Endothelial cell of umbilical vein (primary cell): ENCODE measurements at regions not wholly inside any gene's neighbourhood (a gene's known extent, or its start where the extent isn't known, plus 50 kb on each side); places are given as distances from the start of the nearest gene placed in this dataset.

ENCODE experiments used
- EZH2 ChIP-seq: IDR thresholded peaks from 2 replicates; pipeline ENCODE4 v1.6.1; 2012; ENCODE audit warnings: borderline replicate concordance, low read depth, mild to moderate bottlenecking, moderate library complexity, low read length, inconsistent platforms; ENCODE audit not compliant: severe bottlenecking
- FOS ChIP-seq: IDR thresholded peaks from 2 replicates; pipeline ENCODE4 v1.6.1; 2011; ENCODE audit warnings: mild to moderate bottlenecking, low read length, moderate library complexity, borderline replicate concordance; ENCODE audit not compliant: insufficient read depth
- MYC ChIP-seq: IDR thresholded peaks from one replicate; pipeline ENCODE4 v1.6.1; 2011; ENCODE audit warnings: mild to moderate bottlenecking, low read depth, low read length
- POLR2A ChIP-seq: IDR thresholded peaks from 2 replicates; pipeline ENCODE4 v1.6.1; 2012; ENCODE audit warnings: low read depth, mild to moderate bottlenecking, control low read depth, low read length
- POLR2AphosphoS5 ChIP-seq: IDR thresholded peaks from 2 replicates; pipeline ENCODE4 v1.6.1; 2012; ENCODE audit warnings: low read depth, mild to moderate bottlenecking, control low read depth, low read length, moderate library complexity; ENCODE audit not compliant: insufficient read depth
- TF ChIP-seq, protein P1 (sequence below), 2 donors: IDR thresholded peaks; 1 replicate in 1 of 2; 2 replicates in 1 of 2; pipeline ENCODE4 v1.5.1; 2011; ENCODE audit warnings: low read length in 2 of 2, mild to moderate bottlenecking in 2 of 2, moderate library complexity in 2 of 2, control low read depth in 1 of 2, inconsistent platforms in 1 of 2, low read depth in 1 of 2; ENCODE audit not compliant: insufficient read depth in 1 of 2; ENCODE audit errors: extremely low read depth in 1 of 2

DNA sequence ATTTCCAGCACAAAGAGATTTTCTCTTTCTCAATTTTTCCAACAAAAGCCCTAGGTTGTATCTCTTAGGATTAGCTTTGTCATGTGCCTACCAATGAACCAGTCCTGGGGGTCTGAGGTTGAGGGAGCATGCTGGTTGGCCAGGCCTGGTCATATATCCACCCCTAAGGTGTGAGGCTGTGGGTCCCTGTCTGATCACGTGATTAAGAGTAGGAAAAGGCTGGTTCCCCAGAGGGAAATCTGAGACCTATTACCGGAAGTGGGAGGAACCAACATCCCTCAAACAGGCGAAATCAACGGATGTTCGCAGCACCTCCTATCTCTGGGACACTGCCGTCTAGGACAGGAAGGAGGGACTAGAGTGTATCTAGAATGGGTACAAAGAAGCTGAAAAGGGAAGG, 185.7 kb upstream of the IRX5 start:
- TF ChIP-seq EZH2 (no peak), POLR2A (no peak), MYC (no peak), FOS (no peak), POLR2AphosphoS5 (no peak)
- TF ChIP-seq, protein P1, sequence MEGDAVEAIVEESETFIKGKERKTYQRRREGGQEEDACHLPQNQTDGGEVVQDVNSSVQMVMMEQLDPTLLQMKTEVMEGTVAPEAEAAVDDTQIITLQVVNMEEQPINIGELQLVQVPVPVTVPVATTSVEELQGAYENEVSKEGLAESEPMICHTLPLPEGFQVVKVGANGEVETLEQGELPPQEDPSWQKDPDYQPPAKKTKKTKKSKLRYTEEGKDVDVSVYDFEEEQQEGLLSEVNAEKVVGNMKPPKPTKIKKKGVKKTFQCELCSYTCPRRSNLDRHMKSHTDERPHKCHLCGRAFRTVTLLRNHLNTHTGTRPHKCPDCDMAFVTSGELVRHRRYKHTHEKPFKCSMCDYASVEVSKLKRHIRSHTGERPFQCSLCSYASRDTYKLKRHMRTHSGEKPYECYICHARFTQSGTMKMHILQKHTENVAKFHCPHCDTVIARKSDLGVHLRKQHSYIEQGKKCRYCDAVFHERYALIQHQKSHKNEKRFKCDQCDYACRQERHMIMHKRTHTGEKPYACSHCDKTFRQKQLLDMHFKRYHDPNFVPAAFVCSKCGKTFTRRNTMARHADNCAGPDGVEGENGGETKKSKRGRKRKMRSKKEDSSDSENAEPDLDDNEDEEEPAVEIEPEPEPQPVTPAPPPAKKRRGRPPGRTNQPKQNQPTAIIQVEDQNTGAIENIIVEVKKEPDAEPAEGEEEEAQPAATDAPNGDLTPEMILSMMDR (IDR thresholded peaks at IDR 0.05; ENCODE audit: extremely low read depth in 1 of 2, insufficient read depth in 1 of 2, low read depth in 1 of 2, low read length in 2 of 2) = no peak
